ENCODE measurements at regions not wholly inside any gene's neighbourhood (a gene's known extent, or its start where the extent isn't known, plus 50 kb on each side); places are given as distances from the start of the nearest gene placed in this dataset.

DNA sequence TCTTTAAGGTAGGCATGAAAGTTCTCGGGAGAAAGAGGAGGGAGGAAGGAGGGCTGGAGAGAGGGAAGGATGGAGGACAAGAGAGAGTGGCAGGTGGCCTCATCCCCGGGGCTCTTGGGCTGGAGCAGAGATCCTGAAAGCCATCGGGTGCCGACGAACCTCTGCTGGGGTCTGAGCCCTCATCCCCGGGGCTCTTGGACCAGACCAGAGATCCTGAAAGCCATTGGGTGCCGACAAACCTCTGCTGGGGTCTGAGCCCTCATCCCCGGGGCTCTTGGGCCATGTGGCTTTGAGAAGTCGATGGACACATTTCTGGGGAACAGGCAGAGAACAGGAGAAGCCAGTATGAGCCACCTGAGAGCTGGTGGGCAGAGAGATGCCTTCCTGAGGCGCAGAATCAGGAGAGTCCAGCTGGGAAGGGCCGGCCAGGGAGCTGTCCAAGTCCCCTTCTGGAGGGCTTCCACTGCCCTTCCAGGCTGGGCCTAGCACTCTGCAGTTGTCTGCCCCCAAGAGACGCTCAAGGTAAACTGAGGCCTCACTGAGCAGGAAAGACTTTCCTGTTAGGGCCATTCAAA is 1398.1 kb downstream of the BRD1 start:
- peaks cover 0 to 82% (median 0%) of the 10 kb centered on the region in 3 donors for H3K27me3 ChIP-seq
- H3K27ac ChIP-seq: no peak overlapping the region
- TF ChIP-seq POLR2A (IDR thresholded peaks at IDR 0.05) (no peak), EP300 (IDR thresholded peaks at IDR 0.05) (no peak), POLR2AphosphoS5 (IDR thresholded peaks at IDR 0.05) (no peak)
- TF ChIP-seq, protein P1, sequence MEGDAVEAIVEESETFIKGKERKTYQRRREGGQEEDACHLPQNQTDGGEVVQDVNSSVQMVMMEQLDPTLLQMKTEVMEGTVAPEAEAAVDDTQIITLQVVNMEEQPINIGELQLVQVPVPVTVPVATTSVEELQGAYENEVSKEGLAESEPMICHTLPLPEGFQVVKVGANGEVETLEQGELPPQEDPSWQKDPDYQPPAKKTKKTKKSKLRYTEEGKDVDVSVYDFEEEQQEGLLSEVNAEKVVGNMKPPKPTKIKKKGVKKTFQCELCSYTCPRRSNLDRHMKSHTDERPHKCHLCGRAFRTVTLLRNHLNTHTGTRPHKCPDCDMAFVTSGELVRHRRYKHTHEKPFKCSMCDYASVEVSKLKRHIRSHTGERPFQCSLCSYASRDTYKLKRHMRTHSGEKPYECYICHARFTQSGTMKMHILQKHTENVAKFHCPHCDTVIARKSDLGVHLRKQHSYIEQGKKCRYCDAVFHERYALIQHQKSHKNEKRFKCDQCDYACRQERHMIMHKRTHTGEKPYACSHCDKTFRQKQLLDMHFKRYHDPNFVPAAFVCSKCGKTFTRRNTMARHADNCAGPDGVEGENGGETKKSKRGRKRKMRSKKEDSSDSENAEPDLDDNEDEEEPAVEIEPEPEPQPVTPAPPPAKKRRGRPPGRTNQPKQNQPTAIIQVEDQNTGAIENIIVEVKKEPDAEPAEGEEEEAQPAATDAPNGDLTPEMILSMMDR (IDR thresholded peaks at IDR 0.05): no peak
- DNase-seq: no peak
- no peak overlapping the region for H3K4me3 ChIP-seq
- intact Hi-C loops (cut with DNase I; ENCODE audit: low total_unique reads): no loop called here
- no peaks in the 10 kb centered on the region for H3K36me3 ChIP-seq
- H3K9me3 ChIP-seq: no peaks in the 10 kb centered on the region
- peaks cover 0 to 8% (median 0%) of the 10 kb centered on the region in 4 donors for H3K4me1 ChIP-seq
- 74 to 84% (median 79%) methylated on average over 10 to 12 of the region's 12 CpGs for WGBS, 5 donors

DNA sequence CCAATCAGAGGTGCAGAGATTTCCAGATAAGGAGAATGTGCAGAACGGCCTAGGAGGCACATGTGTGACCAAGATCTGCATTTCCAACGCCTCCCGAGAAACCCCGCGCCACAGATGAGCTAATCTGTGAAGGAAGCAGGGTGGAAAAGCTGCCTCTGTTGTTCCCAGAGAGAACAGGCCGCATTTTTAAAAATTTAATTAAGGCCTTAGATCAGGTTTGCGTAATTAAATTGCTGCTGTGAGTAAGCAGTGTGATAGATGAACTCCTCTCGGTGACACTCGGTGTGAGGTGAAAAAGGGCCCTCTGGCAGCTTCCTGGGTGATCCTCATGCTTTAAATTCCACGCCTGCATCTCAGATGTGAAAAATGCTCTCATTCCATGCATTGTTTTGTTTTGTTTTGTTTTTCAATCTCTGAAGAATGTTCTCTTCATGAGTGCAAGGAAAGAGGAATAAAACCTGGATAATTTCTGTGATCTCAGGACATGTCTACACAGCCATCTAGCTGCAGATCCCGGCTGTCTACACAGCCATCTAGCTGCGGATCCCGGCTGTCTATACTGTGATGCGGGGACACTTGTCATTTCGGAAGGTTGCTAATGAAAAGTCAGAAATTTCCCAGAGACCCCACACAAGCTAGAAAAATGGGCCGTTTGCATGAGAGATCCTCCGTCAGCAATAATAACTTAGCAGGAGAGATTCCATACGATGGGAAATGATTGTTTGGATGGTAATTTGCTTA is 1398.9 kb downstream of the BRD1 start:
- peak in 1 of 2 donors; percentile 26 for DNase-seq
- TF ChIP-seq EP300 (IDR thresholded peaks at IDR 0.05): no peak
- no peak for TF ChIP-seq POLR2A (IDR thresholded peaks at IDR 0.05)
- TF ChIP-seq, protein P1 (IDR thresholded peaks at IDR 0.05): no peak
- no peak for TF ChIP-seq POLR2AphosphoS5 (IDR thresholded peaks at IDR 0.05)
- peaks cover 0 to 86% (median 0%) of the 10 kb centered on the region in 3 donors for H3K27me3 ChIP-seq
- no peak overlapping the region for H3K4me3 ChIP-seq
- H3K36me3 ChIP-seq: no peaks in the 10 kb centered on the region
- no peaks in the 10 kb centered on the region for H3K9me3 ChIP-seq
- H3K27ac ChIP-seq: no peak overlapping the region
- H3K4me1 ChIP-seq: peaks cover 0 to 8% (median 0%) of the 10 kb centered on the region in 4 donors
- 52 to 65% (median 61%) methylated on average over 18 of the region's 18 CpGs for whole genome bisulfite sequencing, 5 donors
- intact Hi-C loops (cut with DNase I; ENCODE audit: low total_unique reads): no loop called here

DNA sequence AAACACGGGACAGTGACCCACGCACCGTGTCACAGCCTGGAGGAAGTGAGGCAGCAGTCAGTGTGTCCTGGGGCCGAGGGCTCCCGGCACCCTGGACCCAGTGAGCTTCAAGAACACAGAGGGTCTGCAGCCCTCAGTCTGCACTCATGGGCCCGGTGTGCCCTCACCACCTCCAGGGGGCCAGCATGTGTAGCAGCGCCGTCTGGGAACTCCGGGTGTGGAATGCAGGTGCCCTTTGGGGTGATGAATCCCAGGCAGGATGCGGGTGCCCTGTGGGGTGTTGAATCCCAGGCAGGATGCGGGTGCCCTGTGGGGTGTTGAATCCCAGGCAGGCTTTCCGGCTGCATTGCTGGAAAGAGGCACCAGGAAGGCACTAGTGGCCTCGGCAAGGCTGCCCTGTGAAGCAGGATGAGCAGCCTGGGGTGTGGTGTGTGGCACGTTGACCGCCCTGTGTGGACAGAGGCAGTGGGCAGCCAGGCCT is 1399.9 kb downstream of the BRD1 start:
- no peaks in the 10 kb centered on the region for H3K36me3 ChIP-seq
- intact Hi-C loops (cut with DNase I; ENCODE audit: low total_unique reads): no loop called here
- 78 to 92% (median 86%) methylated on average over 5 to 15 of the region's 15 CpGs for WGBS, 5 donors
- no peak for DNase-seq
- H3K27ac ChIP-seq: no peak overlapping the region
- H3K9me3 ChIP-seq: no peaks in the 10 kb centered on the region
- H3K4me1 ChIP-seq: peaks cover 0 to 8% (median 0%) of the 10 kb centered on the region in 4 donors
- H3K27me3 ChIP-seq: peaks cover 0 to 89% (median 0%) of the 10 kb centered on the region in 3 donors
- no peak overlapping the region for H3K4me3 ChIP-seq
- no peak for TF ChIP-seq POLR2AphosphoS5 (IDR thresholded peaks at IDR 0.05)
- TF ChIP-seq POLR2A (IDR thresholded peaks at IDR 0.05): no peak

DNA sequence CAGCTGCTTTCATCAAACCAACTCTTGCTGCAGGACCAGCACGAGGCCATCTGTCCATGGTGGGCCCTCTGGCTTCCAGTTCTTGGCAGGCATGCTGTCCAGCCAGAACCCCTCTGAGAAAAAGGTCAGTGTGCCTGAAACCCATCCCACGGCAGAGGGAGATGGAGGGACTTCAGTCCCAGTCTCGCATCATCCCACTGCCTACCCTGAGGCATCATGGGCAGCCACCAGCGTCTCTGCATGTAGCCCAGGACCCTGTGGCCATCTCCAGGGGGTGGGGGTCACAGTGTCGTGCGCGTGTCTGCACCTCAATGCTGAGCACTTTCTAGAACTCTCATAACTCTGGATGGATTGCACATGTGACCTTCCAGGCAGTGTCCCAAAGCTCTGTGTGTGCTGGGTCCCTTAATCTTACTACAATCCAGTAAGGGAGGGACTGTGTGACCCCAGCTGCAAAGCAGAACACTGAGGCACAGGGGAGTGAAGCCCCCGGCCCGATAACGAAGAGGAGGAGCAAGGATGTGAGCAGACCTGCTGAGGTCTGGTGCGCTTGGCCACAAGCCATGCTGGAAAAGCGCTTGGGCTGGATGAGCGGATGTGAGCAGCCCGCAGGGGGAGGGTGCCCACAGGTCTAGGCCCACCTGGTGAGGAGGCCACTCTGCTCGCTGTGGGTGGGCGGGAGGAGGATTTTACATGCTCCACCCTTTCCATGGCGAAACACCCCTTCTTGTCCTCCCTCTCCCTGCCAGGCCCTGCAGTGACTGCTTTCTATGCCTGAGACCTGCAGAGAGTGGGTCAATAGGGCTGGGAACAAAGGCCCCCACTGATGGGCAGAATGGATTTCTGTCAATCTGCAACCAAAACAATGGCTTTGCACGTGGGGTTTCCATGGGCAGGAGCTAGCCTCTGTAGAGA is 1401.0 kb downstream of the BRD1 start:
- intact Hi-C loops (cut with DNase I; ENCODE audit: low total_unique reads): no loop called here
- Histone ChIP-seq H3K36me3 (no peaks in the 10 kb centered on the region), H3K4me1 (peaks cover 0 to 8% (median 0%) of the 10 kb centered on the region in 4 donors), H3K27me3 (peaks cover 0 to 78% (median 0%) of the 10 kb centered on the region in 3 donors), H3K4me3 (no peak overlapping the region), H3K27ac (no peak overlapping the region), H3K9me3 (no peaks in the 10 kb centered on the region)
- no peak for DNase-seq
- TF ChIP-seq POLR2AphosphoS5 (IDR thresholded peaks at IDR 0.05) (no peak), POLR2A (IDR thresholded peaks at IDR 0.05) (no peak), EP300 (IDR thresholded peaks at IDR 0.05) (no peak)
- TF ChIP-seq, protein P1 (IDR thresholded peaks at IDR 0.05): no peak
- 74 to 83% (median 77%) methylated on average over 12 to 18 of the region's 18 CpGs for WGBS, 5 donors
